ENCODE measurements at regions not wholly inside any gene's neighbourhood (a gene's known extent, or its start where the extent isn't known, plus 50 kb on each side); places are given as distances from the start of the nearest gene placed in this dataset.
A peak's percentile ranks its signal among the peaks of the same experiment; 100 is the strongest.
"Not testable (repeated sequence)": the region's sequence is repeated elsewhere in the genome, so short reads cannot be mapped to it uniquely, and the experiment has no call there.

- H3K27ac Mint-ChIP-seq = no peak overlapping the region
- no peaks in the 10 kb centered on the region for H3K27me3 Mint-ChIP-seq (ENCODE audit: low read depth)
- no peak for DNase-seq (ENCODE audit: low spot score)
- peaks cover 45% of the 10 kb centered on the region for H3K36me3 Mint-ChIP-seq (ENCODE audit: low read depth)
- H3K9me3 Mint-ChIP-seq = peaks cover 17% of the 10 kb centered on the region
- H3K4me3 Mint-ChIP-seq (ENCODE audit: low read depth) = no peak overlapping the region
- peaks cover 29% of the 10 kb centered on the region for H3K4me1 Mint-ChIP-seq (ENCODE audit: low read depth)
- intact Hi-C loops (cut with micrococcal nuclease) = loop anchor here (5.0 kb wide), 1 partner anchor 37 kb away; no protein-coding TSS in a partner anchor
These were observed 158.1 kb upstream of the ARG1 start for GRCh38 chr6:131414956-131415355.

- Mint-ChIP-seq H3K36me3 (ENCODE audit: low read depth) (peaks cover 28% of the 10 kb centered on the region), H3K9me3 (no peaks in the 10 kb centered on the region), H3K27me3 (ENCODE audit: low read depth) (no peaks in the 10 kb centered on the region), H3K27ac (no peak overlapping the region), H3K4me3 (ENCODE audit: low read depth) (no peak overlapping the region), H3K4me1 (ENCODE audit: low read depth) (peaks cover 35% of the 10 kb centered on the region)
- intact Hi-C loops (cut with micrococcal nuclease) = loop anchor here (5.0 kb wide), 1 partner anchor 34 kb away; no protein-coding TSS in a partner anchor
- no peak for DNase-seq (ENCODE audit: low spot score)
These were observed 154.6 kb upstream of the ARG1 start for GRCh38 chr6:131418441-131418840.

- Mint-ChIP-seq H3K27me3 (ENCODE audit: low read depth) (no peaks in the 10 kb centered on the region), H3K27ac (peak overlapping the region; percentile 81), H3K4me3 (ENCODE audit: low read depth) (no peak overlapping the region), H3K4me1 (ENCODE audit: low read depth) (peaks cover 35% of the 10 kb centered on the region), H3K36me3 (ENCODE audit: low read depth) (peaks cover 28% of the 10 kb centered on the region), H3K9me3 (no peaks in the 10 kb centered on the region)
- DNase-seq (ENCODE audit: low spot score) = no peak
- intact Hi-C loops (cut with micrococcal nuclease) = loop anchor here (5.0 kb wide), 1 partner anchor 33 kb away; no protein-coding TSS in a partner anchor
These were observed 153.3 kb upstream of the ARG1 start for GRCh38 chr6:131419702-131420101.

- Mint-ChIP-seq H3K4me1 (ENCODE audit: low read depth) (peaks cover 31% of the 10 kb centered on the region), H3K27me3 (ENCODE audit: low read depth) (no peaks in the 10 kb centered on the region), H3K9me3 (peaks cover 4% of the 10 kb centered on the region), H3K4me3 (ENCODE audit: low read depth) (no peak overlapping the region), H3K36me3 (ENCODE audit: low read depth) (peaks cover 27% of the 10 kb centered on the region), H3K27ac (no peak overlapping the region)
- intact Hi-C loops (cut with micrococcal nuclease) = no loop called here
- no peak for DNase-seq (ENCODE audit: low spot score)
These were observed 149.0 kb upstream of the ARG1 start for GRCh38 chr6:131424016-131424415.

- intact Hi-C loops (cut with micrococcal nuclease) = no loop called here
- no peak overlapping the region for H3K4me3 Mint-ChIP-seq (ENCODE audit: low read depth)
- no peak for DNase-seq (ENCODE audit: low spot score)
- no peak overlapping the region for H3K27ac Mint-ChIP-seq
- peaks cover 28% of the 10 kb centered on the region for H3K4me1 Mint-ChIP-seq (ENCODE audit: low read depth)
- H3K9me3 Mint-ChIP-seq = peaks cover 4% of the 10 kb centered on the region
- H3K36me3 Mint-ChIP-seq (ENCODE audit: low read depth) = peaks cover 27% of the 10 kb centered on the region
- H3K27me3 Mint-ChIP-seq (ENCODE audit: low read depth) = no peaks in the 10 kb centered on the region
These were observed 148.6 kb upstream of the ARG1 start for GRCh38 chr6:131424475-131424874.

GRCh38 chr6:131427434-131428058, 145.5 kb upstream of the ARG1 start:
- intact Hi-C loops (cut with micrococcal nuclease) = loop anchor here (2.0 kb wide), 1 partner anchor 15 kb away; no protein-coding TSS in a partner anchor
- no peak for DNase-seq (ENCODE audit: low spot score)
- Mint-ChIP-seq H3K9me3 (peaks cover 4% of the 10 kb centered on the region), H3K27ac (no peak overlapping the region), H3K4me3 (ENCODE audit: low read depth) (no peak overlapping the region), H3K36me3 (ENCODE audit: low read depth) (peaks cover 20% of the 10 kb centered on the region), H3K27me3 (ENCODE audit: low read depth) (no peaks in the 10 kb centered on the region), H3K4me1 (ENCODE audit: low read depth) (peaks cover 16% of the 10 kb centered on the region)

GRCh38 chr6:131430531-131430930, 142.5 kb upstream of the ARG1 start:
- Mint-ChIP-seq H3K4me1 (ENCODE audit: low read depth) (peaks cover 16% of the 10 kb centered on the region), H3K27me3 (ENCODE audit: low read depth) (no peaks in the 10 kb centered on the region), H3K36me3 (ENCODE audit: low read depth) (peaks cover 41% of the 10 kb centered on the region), H3K27ac (no peak overlapping the region), H3K4me3 (ENCODE audit: low read depth) (no peak overlapping the region), H3K9me3 (peaks cover 15% of the 10 kb centered on the region)
- DNase-seq (ENCODE audit: low spot score) = no peak
- intact Hi-C loops (cut with micrococcal nuclease) = no loop called here

GRCh38 chr6:131431718-131432117, 141.3 kb upstream of the ARG1 start:
- Mint-ChIP-seq H3K9me3 (peaks cover 27% of the 10 kb centered on the region), H3K4me1 (ENCODE audit: low read depth) (peaks cover 16% of the 10 kb centered on the region), H3K27ac (no peak overlapping the region), H3K27me3 (ENCODE audit: low read depth) (no peaks in the 10 kb centered on the region), H3K4me3 (ENCODE audit: low read depth) (no peak overlapping the region), H3K36me3 (ENCODE audit: low read depth) (peaks cover 53% of the 10 kb centered on the region)
- intact Hi-C loops (cut with micrococcal nuclease) = no loop called here
- DNase-seq (ENCODE audit: low spot score) = no peak

- H3K27me3 Mint-ChIP-seq (ENCODE audit: low read depth) = no peaks in the 10 kb centered on the region
- H3K36me3 Mint-ChIP-seq (ENCODE audit: low read depth) = peaks cover 70% of the 10 kb centered on the region
- H3K27ac Mint-ChIP-seq = no peak overlapping the region
- no peak overlapping the region for H3K4me3 Mint-ChIP-seq (ENCODE audit: low read depth)
- H3K4me1 Mint-ChIP-seq (ENCODE audit: low read depth) = peaks cover 24% of the 10 kb centered on the region
- DNase-seq (ENCODE audit: low spot score) = no peak
- H3K9me3 Mint-ChIP-seq = peaks cover 46% of the 10 kb centered on the region
- intact Hi-C loops (cut with micrococcal nuclease) = no loop called here
These were observed 139.1 kb upstream of the ARG1 start for GRCh38 chr6:131433927-131434326.

- DNase-seq (ENCODE audit: low spot score) = no peak
- peaks cover 28% of the 10 kb centered on the region for H3K4me1 Mint-ChIP-seq (ENCODE audit: low read depth)
- intact Hi-C loops (cut with micrococcal nuclease) = no loop called here
- H3K36me3 Mint-ChIP-seq (ENCODE audit: low read depth) = peaks cover 78% of the 10 kb centered on the region
- H3K27me3 Mint-ChIP-seq (ENCODE audit: low read depth) = no peaks in the 10 kb centered on the region
- peaks cover 50% of the 10 kb centered on the region for H3K9me3 Mint-ChIP-seq
- H3K4me3 Mint-ChIP-seq (ENCODE audit: low read depth) = no peak overlapping the region
- H3K27ac Mint-ChIP-seq = peak overlapping the region; percentile 5
These were observed 136.7 kb upstream of the ARG1 start for GRCh38 chr6:131436358-131436757.

- no peak for DNase-seq (ENCODE audit: low spot score)
- Mint-ChIP-seq H3K4me3 (ENCODE audit: low read depth) (peak overlapping the region; percentile 87), H3K36me3 (ENCODE audit: low read depth) (peaks cover 35% of the 10 kb centered on the region), H3K27me3 (ENCODE audit: low read depth) (no peaks in the 10 kb centered on the region), H3K27ac (peak overlapping the region; percentile 93), H3K4me1 (ENCODE audit: low read depth) (peaks cover 39% of the 10 kb centered on the region), H3K9me3 (peaks cover 14% of the 10 kb centered on the region)
- intact Hi-C loops (cut with micrococcal nuclease) = loop anchor here (1.0 to 5.0 kb wide), 3 partner anchors 8 to 241 kb away; no protein-coding TSS in a partner anchor
These were observed 130.0 kb upstream of the ARG1 start for GRCh38 chr6:131443014-131443413.

- peak overlapping the region; percentile 93 for H3K27ac Mint-ChIP-seq
- H3K4me3 Mint-ChIP-seq (ENCODE audit: low read depth) = peak overlapping the region; percentile 87
- peaks cover 9% of the 10 kb centered on the region for H3K9me3 Mint-ChIP-seq
- no peaks in the 10 kb centered on the region for H3K27me3 Mint-ChIP-seq (ENCODE audit: low read depth)
- intact Hi-C loops (cut with micrococcal nuclease) = loop anchor here (1.0 to 5.0 kb wide), 3 partner anchors 8 to 241 kb away; no protein-coding TSS in a partner anchor
- H3K36me3 Mint-ChIP-seq (ENCODE audit: low read depth) = peaks cover 30% of the 10 kb centered on the region
- peaks cover 38% of the 10 kb centered on the region for H3K4me1 Mint-ChIP-seq (ENCODE audit: low read depth)
- DNase-seq (ENCODE audit: low spot score) = peak; percentile 31
These were observed 129.5 kb upstream of the ARG1 start for GRCh38 chr6:131443514-131443913.

GRCh38 chr6:131445356-131445755, 127.7 kb upstream of the ARG1 start:
- H3K27me3 Mint-ChIP-seq (ENCODE audit: low read depth); H3K9me3 Mint-ChIP-seq; DNase-seq (ENCODE audit: low spot score); H3K4me3 Mint-ChIP-seq (ENCODE audit: low read depth); H3K27ac Mint-ChIP-seq; intact Hi-C loops (cut with micrococcal nuclease): not testable (repeated sequence)
- H3K4me1 Mint-ChIP-seq (ENCODE audit: low read depth) = peaks cover 33% of the 10 kb centered on the region
- peaks cover 13% of the 10 kb centered on the region for H3K36me3 Mint-ChIP-seq (ENCODE audit: low read depth)
